ENCODE measurements at regions not wholly inside any gene's neighbourhood (a gene's known extent, or its start where the extent isn't known, plus 50 kb on each side); places are given as distances from the start of the nearest gene placed in this dataset.

- TF ChIP-seq CTCF (IDR thresholded peaks at IDR 0.05 in 8 of 11, conservative IDR thresholded peaks at IDR 0.05 in 3 of 11) = no peak
- TF ChIP-seq POLR2AphosphoS5 (IDR thresholded peaks at IDR 0.05) = no peak
- no peak for TF ChIP-seq POLR2A (IDR thresholded peaks at IDR 0.05)
These were observed 63.5 kb upstream of the PGM2 start for GRCh38 chr4:37762991-37763368.
